Neural progenitor cell (in vitro differentiated cells): ENCODE measurements at regions not wholly inside any gene's neighbourhood (a gene's known extent, or its start where the extent isn't known, plus 50 kb on each side); places are given as distances from the start of the nearest gene placed in this dataset.

Experiments used
- DNase-seq: peaks from one replicate; pipeline ENCODE4 v3.0.0-alpha.2; 2016; ENCODE audit warnings: low spot score
- H2AFZ ChIP-seq: fragments of 200-600 bp; sonication (generic); replicated peaks from 2 replicates; pipeline ENCODE4 v1.6.1; 2016; ENCODE audit warnings: antibody characterized with exemption
- H3F3A ChIP-seq: fragments of 200-600 bp; sonication (generic); 2 replicates; pipeline ENCODE4 v1.6.1; 2016; ENCODE audit warnings: antibody characterized with exemption, low read depth
- H3K27ac ChIP-seq: fragments of 200-600 bp; sonication (generic); 2 replicates; pipeline ENCODE4 v1.5.1; 2016; ENCODE audit warnings: mild to moderate bottlenecking
- H3K27me3 ChIP-seq: fragments of 200-600 bp; sonication (generic); 2 replicates; pipeline ENCODE4 v1.6.1; 2016; ENCODE audit warnings: mild to moderate bottlenecking, moderate library complexity
- H3K36me3 ChIP-seq: fragments of 200-600 bp; sonication (generic); 2 replicates; pipeline ENCODE4 v1.5.1; 2016
- H3K4me1 ChIP-seq: fragments of 200-600 bp; sonication (generic); 2 replicates; pipeline ENCODE4 v1.6.1; 2016; ENCODE audit warnings: mixed run types
- H3K4me2 ChIP-seq: fragments of 200-600 bp; sonication (generic); 2 replicates; pipeline ENCODE4 v1.6.1; 2016
- H3K4me3 ChIP-seq: fragments of 200-600 bp; sonication (generic); 2 replicates; pipeline ENCODE4 v1.5.1; 2016
- H3K79me2 ChIP-seq: fragments of 200-600 bp; sonication (generic); 2 replicates; pipeline ENCODE4 v1.6.1; 2016; ENCODE audit warnings: low read depth
- H3K9ac ChIP-seq: fragments of 200-600 bp; sonication (generic); 2 replicates; pipeline ENCODE4 v1.6.1; 2016
- H3K9me3 ChIP-seq: fragments of 200-600 bp; sonication (generic); 2 replicates; pipeline ENCODE4 v1.5.1; 2016; ENCODE audit warnings: low read depth
- H4K20me1 ChIP-seq: fragments of 200-600 bp; sonication (generic); 2 replicates; pipeline ENCODE4 v1.6.1; 2016; ENCODE audit warnings: low read depth
- H3K27ac Mint-ChIP-seq: 3 replicates; pipeline ENCODE4 v1.8.0; 2021; ENCODE audit warnings: mixed read lengths
- H3K27me3 Mint-ChIP-seq: 2 replicates; pipeline ENCODE4 v1.8.0; 2022; ENCODE audit warnings: low read depth, mild to moderate bottlenecking, inconsistent platforms, moderate library complexity, mixed read lengths; ENCODE audit not compliant: insufficient read depth
- H3K36me3 Mint-ChIP-seq: 3 replicates; pipeline ENCODE4 v1.8.0; 2021; ENCODE audit warnings: mixed read lengths
- H3K4me1 Mint-ChIP-seq: 3 replicates; pipeline ENCODE4 v1.8.0; 2021; ENCODE audit warnings: mixed read lengths
- H3K4me3 Mint-ChIP-seq: 3 replicates; pipeline ENCODE4 v1.8.0; 2021; ENCODE audit warnings: mild to moderate bottlenecking, moderate library complexity, mixed read lengths
- H3K9me3 Mint-ChIP-seq: 3 replicates; pipeline ENCODE4 v1.8.0; 2020; ENCODE audit warnings: mixed read lengths
- EZH2 ChIP-seq: fragments of 200-600 bp; sonication (generic); IDR thresholded peaks from 2 replicates; pipeline ENCODE4 v1.6.1; 2017; ENCODE audit warnings: antibody characterized with exemption, mild to moderate bottlenecking, moderate library complexity
- EZH2phosphoT487 ChIP-seq: fragments of 200-600 bp; sonication (generic); IDR thresholded peaks from 2 replicates; pipeline ENCODE4 v1.6.1; 2017; ENCODE audit warnings: antibody characterized with exemption
- TF ChIP-seq, protein P1 (sequence below): fragments of 200-600 bp; sonication (generic); IDR thresholded peaks from 2 replicates; pipeline ENCODE4 v1.5.1; 2017; ENCODE audit warnings: antibody characterized with exemption, mild to moderate bottlenecking

DNA sequence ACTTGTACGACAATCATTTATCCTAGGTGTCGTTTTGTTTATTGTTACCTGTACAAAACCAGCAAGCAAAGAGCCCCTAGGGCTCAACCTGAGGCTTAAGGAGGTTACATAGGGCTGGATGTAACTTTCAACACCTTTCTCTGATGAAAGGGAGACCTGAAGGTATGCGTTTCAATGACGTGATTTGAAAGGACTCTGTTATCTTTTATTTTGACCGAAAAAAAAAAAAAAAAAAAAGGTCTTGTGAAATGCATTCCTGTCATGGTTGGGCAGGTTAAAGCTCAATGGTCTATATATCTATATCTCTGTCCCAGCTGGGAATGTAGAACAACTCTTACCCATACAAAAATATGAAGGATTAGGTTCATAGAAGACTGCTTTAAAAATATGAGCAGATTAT, 78.7 kb upstream of the SASH1 start:
- H3K4me3 Mint-ChIP-seq, result no peak overlapping the region
- H3K4me3 ChIP-seq, result no peak overlapping the region
- H3K27ac ChIP-seq, result no peak overlapping the region
- H3K36me3 ChIP-seq, result no peaks in the 10 kb centered on the region
- H3K9me3 Mint-ChIP-seq, result no peaks in the 10 kb centered on the region
- TF ChIP-seq, protein P1, sequence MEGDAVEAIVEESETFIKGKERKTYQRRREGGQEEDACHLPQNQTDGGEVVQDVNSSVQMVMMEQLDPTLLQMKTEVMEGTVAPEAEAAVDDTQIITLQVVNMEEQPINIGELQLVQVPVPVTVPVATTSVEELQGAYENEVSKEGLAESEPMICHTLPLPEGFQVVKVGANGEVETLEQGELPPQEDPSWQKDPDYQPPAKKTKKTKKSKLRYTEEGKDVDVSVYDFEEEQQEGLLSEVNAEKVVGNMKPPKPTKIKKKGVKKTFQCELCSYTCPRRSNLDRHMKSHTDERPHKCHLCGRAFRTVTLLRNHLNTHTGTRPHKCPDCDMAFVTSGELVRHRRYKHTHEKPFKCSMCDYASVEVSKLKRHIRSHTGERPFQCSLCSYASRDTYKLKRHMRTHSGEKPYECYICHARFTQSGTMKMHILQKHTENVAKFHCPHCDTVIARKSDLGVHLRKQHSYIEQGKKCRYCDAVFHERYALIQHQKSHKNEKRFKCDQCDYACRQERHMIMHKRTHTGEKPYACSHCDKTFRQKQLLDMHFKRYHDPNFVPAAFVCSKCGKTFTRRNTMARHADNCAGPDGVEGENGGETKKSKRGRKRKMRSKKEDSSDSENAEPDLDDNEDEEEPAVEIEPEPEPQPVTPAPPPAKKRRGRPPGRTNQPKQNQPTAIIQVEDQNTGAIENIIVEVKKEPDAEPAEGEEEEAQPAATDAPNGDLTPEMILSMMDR, result no peak
- no peak for TF ChIP-seq EZH2
- TF ChIP-seq EZH2phosphoT487, result no peak
- H3K4me1 Mint-ChIP-seq, result no peaks in the 10 kb centered on the region
- no peaks in the 10 kb centered on the region for H3K4me1 ChIP-seq
- no peaks in the 10 kb centered on the region for H3K27me3 Mint-ChIP-seq
- H4K20me1 ChIP-seq, result no peaks in the 10 kb centered on the region
- no peak overlapping the region for H2AFZ ChIP-seq
- H3K4me2 ChIP-seq, result no peak overlapping the region
- H3K27ac Mint-ChIP-seq, result no peak overlapping the region
- DNase-seq, result no peak
- no peaks in the 10 kb centered on the region for H3F3A ChIP-seq
- no peaks in the 10 kb centered on the region for H3K79me2 ChIP-seq
- H3K36me3 Mint-ChIP-seq, result no peaks in the 10 kb centered on the region
- no peak overlapping the region for H3K9ac ChIP-seq
- H3K9me3 ChIP-seq, result no peaks in the 10 kb centered on the region
- no peaks in the 10 kb centered on the region for H3K27me3 ChIP-seq

DNA sequence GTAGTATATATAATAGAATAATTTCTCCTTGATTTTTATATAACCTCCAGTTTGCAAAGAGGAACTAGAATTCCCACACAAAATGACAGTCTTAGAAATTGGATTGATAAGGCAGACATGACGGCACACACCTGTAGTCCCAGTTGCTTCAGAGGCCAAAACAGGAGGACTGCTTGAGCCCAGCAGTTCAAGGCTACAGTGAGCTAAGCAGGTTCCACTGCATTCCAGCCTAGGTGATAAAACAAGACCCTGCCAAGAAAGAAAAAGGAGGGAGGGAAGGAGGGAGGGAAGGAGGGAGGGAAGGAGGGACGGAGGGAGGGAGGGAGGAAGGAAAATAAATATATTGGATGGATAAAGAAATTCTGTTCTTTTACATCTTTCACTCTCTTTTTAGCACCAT, 77.6 kb upstream of the SASH1 start:
- H3F3A ChIP-seq, result no peaks in the 10 kb centered on the region

DNA sequence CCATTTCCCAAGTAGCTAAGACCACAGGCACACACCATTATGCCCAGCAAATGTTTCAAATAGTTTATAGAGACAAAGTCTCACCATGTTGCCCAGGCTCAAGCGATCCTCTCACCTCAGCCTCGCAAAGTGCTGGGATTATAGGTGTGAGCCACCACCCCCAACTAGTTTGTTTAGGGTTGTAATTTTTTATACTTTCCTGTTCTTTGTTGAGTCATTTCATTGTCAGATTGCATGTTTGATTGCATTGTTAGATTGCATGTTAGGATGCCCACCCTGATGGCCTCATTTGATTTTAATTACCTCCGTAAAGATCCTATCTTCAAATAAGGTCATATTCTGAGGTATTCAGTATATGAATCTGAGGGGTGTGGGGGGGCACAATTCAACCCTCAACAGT, 73.3 kb upstream of the SASH1 start:
- Histone ChIP-seq H4K20me1 (no peaks in the 10 kb centered on the region), H3K4me2 (no peak overlapping the region), H3F3A (no peaks in the 10 kb centered on the region), H3K9me3 (no peaks in the 10 kb centered on the region), H3K79me2 (no peaks in the 10 kb centered on the region), H3K27ac (no peak overlapping the region), H3K4me1 (peaks cover 5% of the 10 kb centered on the region), H3K4me3 (no peak overlapping the region), H3K9ac (no peak overlapping the region), H3K36me3 (no peaks in the 10 kb centered on the region), H2AFZ (no peak overlapping the region), H3K27me3 (no peaks in the 10 kb centered on the region)
- no peaks in the 10 kb centered on the region for H3K36me3 Mint-ChIP-seq
- peaks cover 9% of the 10 kb centered on the region for H3K4me1 Mint-ChIP-seq
- TF ChIP-seq, protein P1, result no peak
- TF ChIP-seq EZH2phosphoT487 (no peak), EZH2 (no peak)
- no peaks in the 10 kb centered on the region for H3K27me3 Mint-ChIP-seq
- H3K4me3 Mint-ChIP-seq, result no peak overlapping the region
- DNase-seq, result no peak
- H3K27ac Mint-ChIP-seq, result no peak overlapping the region
- H3K9me3 Mint-ChIP-seq, result no peaks in the 10 kb centered on the region

More for the DNA sequence above, 77.6 kb upstream of the SASH1 start:
- no peaks in the 10 kb centered on the region for H4K20me1 ChIP-seq
- H3K9ac ChIP-seq, result no peak overlapping the region
- H3K4me2 ChIP-seq, result no peak overlapping the region
- H3K4me1 Mint-ChIP-seq, result no peaks in the 10 kb centered on the region
- H3K36me3 ChIP-seq, result no peaks in the 10 kb centered on the region
- no peaks in the 10 kb centered on the region for H3K4me1 ChIP-seq
- H3K79me2 ChIP-seq, result no peaks in the 10 kb centered on the region
- no peaks in the 10 kb centered on the region for H3K36me3 Mint-ChIP-seq
- no peak overlapping the region for H3K27ac Mint-ChIP-seq
- H3K27me3 ChIP-seq, result no peaks in the 10 kb centered on the region
- no peak overlapping the region for H2AFZ ChIP-seq
- no peak overlapping the region for H3K4me3 ChIP-seq
- H3K27ac ChIP-seq, result no peak overlapping the region
- H3K9me3 ChIP-seq, result no peaks in the 10 kb centered on the region
- no peak for DNase-seq
- H3K9me3 Mint-ChIP-seq, result no peaks in the 10 kb centered on the region
- TF ChIP-seq, protein P1, result no peak
- TF ChIP-seq EZH2, result no peak
- TF ChIP-seq EZH2phosphoT487, result no peak
- H3K27me3 Mint-ChIP-seq, result no peaks in the 10 kb centered on the region
- H3K4me3 Mint-ChIP-seq, result no peak overlapping the region
